NCI-H82 (cell line): ENCODE measurements at regions not wholly inside any gene's neighbourhood (a gene's known extent, or its start where the extent isn't known, plus 50 kb on each side); places are given as distances from the start of the nearest gene placed in this dataset.

Experiments
- DNase-seq: peaks from one replicate; lab custom pipeline; 2025; lab: John Stamatoyannopoulos, UW

DNA sequence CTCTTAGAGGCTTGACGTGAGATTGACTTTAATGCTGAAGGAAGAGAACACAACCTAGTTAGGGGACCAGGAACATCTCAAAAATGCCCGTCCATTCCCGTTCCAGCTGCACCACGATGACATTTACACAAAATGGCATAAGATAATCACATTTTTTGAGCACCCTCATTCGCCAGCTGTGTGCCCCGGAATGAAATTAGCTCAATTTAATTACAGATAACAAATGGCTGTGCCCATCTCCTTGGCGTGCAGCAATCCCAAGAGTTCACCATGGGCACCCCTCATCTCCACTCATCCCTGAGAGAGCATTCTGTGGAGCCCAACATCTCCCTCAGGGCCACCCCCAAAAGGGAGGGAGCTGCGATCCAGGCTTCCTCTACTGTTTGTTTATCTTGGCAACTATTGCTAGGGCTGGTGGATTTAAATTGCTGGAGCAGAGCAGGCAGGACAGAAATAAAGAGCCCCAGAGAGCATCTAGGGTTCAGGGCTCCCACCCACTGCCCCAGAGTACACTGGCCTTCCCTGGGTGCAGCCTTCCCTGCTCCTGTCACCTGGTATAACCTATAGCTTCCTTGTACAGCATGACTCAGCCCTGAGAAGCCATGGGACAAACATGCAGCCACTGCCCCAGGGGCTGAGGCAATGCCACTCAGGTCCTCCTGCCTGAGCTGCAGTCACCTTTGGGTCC lies 263.5 kb downstream of the ZEB1 start:
- no peak for DNase-seq

- no peak for DNase-seq
These were observed 262.8 kb downstream of the ZEB1 start for GRCh38 chr10:31581741-31582323.

- no peak for DNase-seq
These were observed 261.6 kb downstream of the ZEB1 start for GRCh38 chr10:31580646-31581045.
